HG02798 (cell line): ENCODE measurements at regions not wholly inside any gene's neighbourhood (a gene's known extent, or its start where the extent isn't known, plus 50 kb on each side); places are given as distances from the start of the nearest gene placed in this dataset.
A peak's percentile ranks its signal among the peaks of the same experiment; 100 is the strongest.

Experiments
- ATAC-seq: cut with Tn5 transposase; IDR thresholded peaks from one replicate; pipeline ENCODE4 v1.9.1; 2021; ENCODE audit warnings: mild to moderate bottlenecking; ENCODE audit not compliant: unreplicated experiment, poor library complexity

- ATAC-seq, result no peak
Observed at GRCh38 chr3:144067059-144067458, 95.4 kb downstream of the DIPK2A start.

GRCh38 chr3:144073698-144074097, 102.1 kb downstream of the DIPK2A start:
- no peak for ATAC-seq

GRCh38 chr3:144079634-144080033, 108.0 kb downstream of the DIPK2A start:
- ATAC-seq, result no peak

GRCh38 chr3:144084929-144085328, 113.3 kb downstream of the DIPK2A start:
- ATAC-seq, result no peak

GRCh38 chr3:144085964-144086363, 114.3 kb downstream of the DIPK2A start:
- no peak for ATAC-seq

- no peak for ATAC-seq
Observed at GRCh38 chr3:144096016-144096415, 124.4 kb downstream of the DIPK2A start.

GRCh38 chr3:144097163-144097562, 125.5 kb downstream of the DIPK2A start:
- ATAC-seq, result no peak

- ATAC-seq, result no peak
Observed at GRCh38 chr3:144098691-144099090, 127.1 kb downstream of the DIPK2A start.

- no peak for ATAC-seq
Observed at GRCh38 chr3:144102421-144102820, 130.8 kb downstream of the DIPK2A start.

- no peak for ATAC-seq
Observed at GRCh38 chr3:144104186-144104585, 132.6 kb downstream of the DIPK2A start.

- ATAC-seq, result no peak
Observed at GRCh38 chr3:144104679-144105078, 133.1 kb downstream of the DIPK2A start.

- no peak for ATAC-seq
Observed at GRCh38 chr3:144105542-144105941, 133.9 kb downstream of the DIPK2A start.

GRCh38 chr3:144106970-144107369, 135.3 kb downstream of the DIPK2A start:
- no peak for ATAC-seq

GRCh38 chr3:144107923-144108322, 136.3 kb downstream of the DIPK2A start:
- no peak for ATAC-seq

- peak; percentile 97 for ATAC-seq
Observed at GRCh38 chr3:144109944-144110343, 138.3 kb downstream of the DIPK2A start.

- ATAC-seq, result no peak
Observed at GRCh38 chr3:144112036-144112435, 140.4 kb downstream of the DIPK2A start.

GRCh38 chr3:144112437-144112836, 140.8 kb downstream of the DIPK2A start:
- ATAC-seq, result no peak

- no peak for ATAC-seq
Observed at GRCh38 chr3:144114767-144115166, 143.1 kb downstream of the DIPK2A start.

GRCh38 chr3:144119633-144120032, 148.0 kb downstream of the DIPK2A start:
- no peak for ATAC-seq

GRCh38 chr3:144121661-144122060, 150.0 kb downstream of the DIPK2A start:
- ATAC-seq, result no peak

GRCh38 chr3:144127014-144127413, 155.4 kb downstream of the DIPK2A start:
- ATAC-seq, result no peak

GRCh38 chr3:144127700-144128099, 156.1 kb downstream of the DIPK2A start:
- peak; percentile 36 for ATAC-seq
